Endodermal cell (in vitro differentiated cells): ENCODE measurements at regions not wholly inside any gene's neighbourhood (a gene's known extent, or its start where the extent isn't known, plus 50 kb on each side); places are given as distances from the start of the nearest gene placed in this dataset.

Source experiments
- DNase-seq: peaks from one replicate; pipeline ENCODE4 v3.0.0-alpha.2; 2017
- H3K27ac ChIP-seq: 2 replicates; pipeline ENCODE4 v1.5.1; 2013; ENCODE audit warnings: mild to moderate bottlenecking, low read depth, low read length, moderate library complexity
- H3K27me3 ChIP-seq: 2 replicates; pipeline ENCODE4 v1.6.1; 2013; ENCODE audit warnings: mild to moderate bottlenecking, low read length, moderate library complexity; ENCODE audit not compliant: insufficient read depth, control insufficient read depth, poor library complexity, severe bottlenecking
- H3K36me3 ChIP-seq: 2 replicates; pipeline ENCODE4 v1.7.0; 2013; ENCODE audit warnings: mild to moderate bottlenecking, low read length, moderate library complexity; ENCODE audit not compliant: control insufficient read depth, insufficient read depth
- H3K4me1 ChIP-seq: one replicate; pipeline ENCODE4 v1.7.0; 2013; ENCODE audit warnings: low read length; ENCODE audit not compliant: control insufficient read depth, insufficient read depth
- H3K4me3 ChIP-seq: 2 replicates; pipeline ENCODE4 v1.5.1; 2013; ENCODE audit warnings: mild to moderate bottlenecking, low read length, moderate library complexity
- H3K9ac ChIP-seq: 2 replicates; pipeline ENCODE4 v1.6.1; 2013; ENCODE audit warnings: mild to moderate bottlenecking, low read length, moderate library complexity; ENCODE audit not compliant: poor library complexity, severe bottlenecking; ENCODE audit errors: extremely low read depth
- H3K9me3 ChIP-seq: 2 replicates; pipeline ENCODE4 v1.6.1; 2013; ENCODE audit warnings: mild to moderate bottlenecking, low read length, moderate library complexity; ENCODE audit not compliant: control insufficient read depth
- H3K27ac Mint-ChIP-seq: 2 replicates; pipeline ENCODE4 v1.8.0; 2020; ENCODE audit warnings: mixed read lengths
- H3K27me3 Mint-ChIP-seq: 2 replicates; pipeline ENCODE4 v1.8.0; 2021; ENCODE audit warnings: mild to moderate bottlenecking, mixed read lengths; ENCODE audit not compliant: insufficient read depth
- H3K36me3 Mint-ChIP-seq: 2 replicates; pipeline ENCODE4 v1.8.0; 2020; ENCODE audit warnings: low read depth, mixed read lengths
- H3K4me1 Mint-ChIP-seq: 2 replicates; pipeline ENCODE4 v1.8.0; 2020; ENCODE audit warnings: mixed read lengths
- H3K4me3 Mint-ChIP-seq: 2 replicates; pipeline ENCODE4 v1.8.0; 2020; ENCODE audit warnings: mild to moderate bottlenecking, moderate library complexity, mixed read lengths
- H3K9me3 Mint-ChIP-seq: 2 replicates; pipeline ENCODE4 v1.8.0; 2020; ENCODE audit warnings: mild to moderate bottlenecking, mixed read lengths
- CTCF ChIP-seq: fragments of 200-600 bp; sonication (generic); conservative IDR thresholded peaks from 2 replicates; pipeline ENCODE4 v1.5.0; 2021; ENCODE audit warnings: antibody characterized with exemption, mild to moderate bottlenecking
- WGBS, 2 experiments: methylation state at CpG; one replicate each; pipeline versions ENCODE4 v1.1.5 to v1.1.7; 2013; ENCODE audit warnings: missing lambda C conversion rate in 2 of 2, mixed read lengths in 1 of 2; ENCODE audit not compliant: insufficient coverage in 1 of 2, insufficient read length in 1 of 2; 5-methylcytosine and 5-hydroxymethylcytosine counted together

- no peak for TF ChIP-seq CTCF
- H3K27ac ChIP-seq: no peak overlapping the region
- Mint-ChIP-seq H3K4me3 (no peak overlapping the region), H3K9me3 (no peaks in the 10 kb centered on the region), H3K4me1 (peaks cover 19% of the 10 kb centered on the region), H3K27ac (no peak overlapping the region), H3K36me3 (no peaks in the 10 kb centered on the region), H3K27me3 (no peaks in the 10 kb centered on the region)
- DNase-seq: no peak
- no peaks in the 10 kb centered on the region for H3K36me3 ChIP-seq
- H3K4me3 ChIP-seq: no peak overlapping the region
- H3K27me3 ChIP-seq: no peaks in the 10 kb centered on the region
- no peaks in the 10 kb centered on the region for H3K9me3 ChIP-seq
- H3K4me1 ChIP-seq: no peaks in the 10 kb centered on the region
- WGBS, 2 experiments: 100% methylated on average over 1 of the region's 2 CpGs; no CpG with 5 or more reads in 1 of the 2 experiments
- no peak overlapping the region for H3K9ac ChIP-seq
Measured at GRCh38 chr11:103534959-103535358, 425.7 kb downstream of the DYNC2H1 start.

GRCh38 chr11:103536335-103536722, 427.1 kb downstream of the DYNC2H1 start:
- H3K27ac Mint-ChIP-seq: peak overlapping the region; percentile 81
- H3K27me3 ChIP-seq: no peaks in the 10 kb centered on the region
- no peak overlapping the region for H3K9ac ChIP-seq
- no peak overlapping the region for H3K4me3 Mint-ChIP-seq
- WGBS, 2 experiments: 90 to 91% methylated on average over 8 to 10 of the region's 10 CpGs
- H3K9me3 Mint-ChIP-seq: peaks cover 10% of the 10 kb centered on the region
- no peak for TF ChIP-seq CTCF
- no peak for DNase-seq
- H3K27ac ChIP-seq: no peak overlapping the region
- H3K4me1 Mint-ChIP-seq: peaks cover 26% of the 10 kb centered on the region
- no peak overlapping the region for H3K4me3 ChIP-seq
- no peaks in the 10 kb centered on the region for H3K36me3 Mint-ChIP-seq
- H3K9me3 ChIP-seq: peaks cover 11% of the 10 kb centered on the region
- no peaks in the 10 kb centered on the region for H3K36me3 ChIP-seq
- H3K4me1 ChIP-seq: no peaks in the 10 kb centered on the region
- H3K27me3 Mint-ChIP-seq: no peaks in the 10 kb centered on the region

- no peak overlapping the region for H3K27ac Mint-ChIP-seq
Measured at GRCh38 chr11:103537904-103538502, 428.8 kb downstream of the DYNC2H1 start.

More at GRCh38 chr11:103537904-103538502, 428.8 kb downstream of the DYNC2H1 start:
- no peak overlapping the region for H3K4me3 ChIP-seq
- Mint-ChIP-seq H3K4me1 (peaks cover 26% of the 10 kb centered on the region), H3K9me3 (peaks cover 18% of the 10 kb centered on the region), H3K36me3 (no peaks in the 10 kb centered on the region), H3K27me3 (no peaks in the 10 kb centered on the region), H3K4me3 (no peak overlapping the region)
- H3K9me3 ChIP-seq: peaks cover 23% of the 10 kb centered on the region
- no peak for DNase-seq
- H3K36me3 ChIP-seq: no peaks in the 10 kb centered on the region
- no peaks in the 10 kb centered on the region for H3K27me3 ChIP-seq
- H3K27ac ChIP-seq: peak overlapping the region; percentile 69
- no peak overlapping the region for H3K9ac ChIP-seq
- H3K4me1 ChIP-seq: no peaks in the 10 kb centered on the region
- peak; percentile 81 for TF ChIP-seq CTCF
